Activated effector memory CD4-positive, alpha-beta T cell treated with Interleukin-2 at 50 U/mL for 16 hours (primary cell): ENCODE measurements at regions not wholly inside any gene's neighbourhood (a gene's known extent, or its start where the extent isn't known, plus 50 kb on each side); places are given as distances from the start of the nearest gene placed in this dataset.

Experiments
- DNase-seq: peaks from one replicate; pipeline ENCODE4 v3.0.0-alpha.2; 2020

DNA sequence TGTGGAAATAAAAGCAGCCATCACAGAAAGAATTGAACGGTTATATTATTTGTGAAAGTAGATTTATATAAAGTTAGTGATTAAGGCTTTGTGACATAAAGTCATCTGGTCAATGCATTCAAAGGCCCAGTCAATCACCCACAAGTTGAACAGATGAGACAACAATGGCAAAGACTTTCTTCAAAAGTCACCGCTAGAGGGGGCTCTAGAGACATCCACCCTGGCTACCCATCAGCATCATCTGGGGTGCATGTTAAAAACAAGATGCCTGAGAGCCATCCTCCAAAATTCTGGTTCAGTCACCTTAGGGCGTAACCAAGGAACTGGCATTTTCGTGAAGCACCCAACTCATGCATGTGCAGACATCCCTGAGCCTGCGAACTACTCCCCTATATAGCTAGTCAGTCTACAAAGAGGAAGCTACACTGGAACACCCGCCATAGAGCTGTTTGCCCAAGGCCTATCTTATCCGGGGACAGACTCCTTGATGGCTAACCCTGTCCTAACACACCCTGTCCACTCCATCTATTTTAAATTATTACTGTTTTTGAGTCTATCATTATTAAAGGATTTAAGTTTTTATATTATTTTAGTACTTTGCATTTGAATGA lies 970.5 kb downstream of the UQCRFS1 start:
- DNase-seq: no peak

DNA sequence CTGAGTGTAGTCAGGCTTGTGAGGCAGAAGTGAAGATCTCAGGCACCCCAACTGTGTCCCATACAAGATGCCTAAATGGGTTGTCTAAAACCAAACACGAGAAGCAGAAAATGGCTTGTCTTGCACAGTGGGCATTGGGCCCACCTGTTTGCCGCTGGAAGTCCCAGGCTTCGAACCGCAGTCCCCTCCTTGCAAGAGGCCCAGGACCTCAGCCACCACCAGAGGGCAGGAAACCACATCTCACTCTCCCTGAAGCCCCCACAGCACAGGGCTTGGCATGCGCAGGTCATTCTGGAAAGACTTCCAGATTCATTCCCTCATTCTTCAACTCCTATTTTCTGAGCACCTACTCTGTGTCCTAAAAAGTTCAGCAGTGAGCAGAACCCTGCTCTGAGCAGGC lies 973.7 kb downstream of the UQCRFS1 start:
- no peak for DNase-seq

DNA sequence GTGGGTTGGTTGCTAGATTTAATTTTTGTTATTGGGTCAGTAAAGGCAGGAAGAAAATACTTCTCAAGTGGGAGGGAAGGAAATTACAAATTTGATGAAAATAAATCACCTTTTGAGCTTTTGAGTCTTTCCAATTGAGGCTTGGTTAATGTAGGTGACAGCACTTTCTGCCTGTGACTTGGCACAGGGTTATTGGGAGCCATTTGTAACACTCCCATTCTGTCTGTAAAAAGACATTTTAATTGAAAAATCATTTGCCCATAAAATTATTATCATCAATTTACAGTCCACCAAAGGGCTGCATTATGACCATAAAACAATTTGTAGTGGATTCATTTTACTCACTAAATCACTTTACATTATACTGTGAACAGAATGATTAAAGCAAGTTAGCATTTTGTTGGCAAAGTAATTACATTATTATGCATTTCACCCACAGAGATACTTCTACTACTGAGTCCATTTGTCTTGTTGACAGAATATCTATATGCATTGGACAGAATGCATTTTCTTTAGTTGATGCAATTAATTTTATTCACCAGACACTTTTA lies 974.6 kb downstream of the UQCRFS1 start:
- no peak for DNase-seq

DNA sequence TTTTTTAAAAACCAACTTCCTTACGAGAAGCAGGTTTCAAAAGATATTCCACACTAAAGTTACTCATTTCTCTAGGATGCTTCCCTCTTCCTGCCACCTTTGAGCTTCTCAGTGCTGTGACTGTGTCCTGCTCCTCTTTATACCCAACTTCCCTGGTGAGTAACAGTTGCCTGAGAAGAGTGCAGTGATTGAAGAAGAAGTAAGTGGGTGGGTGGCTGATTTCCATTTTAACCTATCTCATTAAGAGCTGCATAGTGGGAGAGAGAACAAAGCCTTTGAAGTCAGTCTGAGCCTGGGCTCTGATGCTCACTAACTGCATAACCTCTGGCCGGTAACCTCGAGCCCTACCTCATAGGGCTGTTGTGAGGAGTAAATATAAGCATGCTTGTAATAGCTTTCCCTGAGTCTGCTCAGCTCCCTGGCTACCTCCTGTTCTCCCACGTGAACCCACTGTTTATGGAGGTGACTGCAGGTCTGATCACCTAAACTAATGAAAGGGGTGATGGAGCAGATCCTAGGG lies 977.3 kb downstream of the UQCRFS1 start:
- DNase-seq: no peak

DNA sequence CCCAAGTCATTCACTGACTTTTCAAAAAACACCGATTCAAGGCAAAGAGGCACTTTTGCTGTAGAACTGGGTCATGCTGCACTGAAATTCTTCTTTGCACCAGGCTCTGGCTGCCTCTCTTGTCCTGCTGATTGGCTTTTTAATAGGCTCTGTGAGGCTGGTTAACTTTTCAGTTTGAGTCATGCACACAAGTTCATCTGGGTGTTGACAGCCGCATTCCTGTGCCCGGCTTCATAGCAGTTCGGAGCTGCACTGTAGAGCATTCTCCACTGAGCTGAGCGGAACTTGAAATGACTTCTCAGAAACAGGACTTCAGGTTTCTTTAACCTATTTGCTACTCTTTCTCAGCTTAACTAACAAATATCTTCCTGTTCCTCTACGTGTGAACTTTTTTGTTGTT lies 978.3 kb downstream of the UQCRFS1 start:
- no peak for DNase-seq

DNA sequence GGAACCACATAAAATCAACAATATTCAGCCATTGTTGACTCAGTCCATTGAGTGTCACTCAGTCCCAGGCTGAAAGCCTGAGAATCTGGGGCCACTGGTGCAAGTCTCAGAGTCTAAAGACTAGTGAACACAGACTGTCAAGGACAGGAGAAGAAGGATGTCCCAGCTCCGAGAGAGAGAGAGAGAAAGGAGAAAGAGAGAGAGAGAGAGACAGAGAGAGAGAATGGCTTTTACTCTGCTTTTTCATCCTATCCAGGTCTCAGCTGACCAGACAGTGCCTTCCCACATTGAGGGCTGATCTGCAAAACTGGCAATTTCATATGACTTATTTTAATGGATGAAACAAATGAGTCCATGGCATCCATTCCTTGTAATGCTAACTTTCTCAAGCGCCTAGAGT lies 984.1 kb downstream of the UQCRFS1 start:
- no peak for DNase-seq

DNA sequence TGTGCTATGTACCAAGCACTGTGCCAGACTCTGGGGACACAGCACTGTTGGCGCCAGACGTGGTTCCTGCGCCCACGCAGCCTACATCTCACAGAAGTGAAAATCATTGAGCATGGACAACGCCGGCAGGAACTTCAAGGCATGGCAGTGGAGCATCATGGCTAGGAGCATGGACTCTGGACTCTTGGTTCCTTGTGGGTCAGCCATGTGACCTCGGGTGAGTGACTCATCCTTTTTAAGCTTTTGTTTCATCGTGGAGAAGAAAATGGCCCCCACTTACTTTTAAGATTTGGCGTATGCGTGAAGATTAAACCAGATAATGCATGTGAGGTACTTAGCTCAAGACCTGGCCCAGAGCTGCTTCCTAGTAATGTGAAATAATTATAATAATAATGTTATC lies 988.5 kb downstream of the UQCRFS1 start:
- no peak for DNase-seq

DNA sequence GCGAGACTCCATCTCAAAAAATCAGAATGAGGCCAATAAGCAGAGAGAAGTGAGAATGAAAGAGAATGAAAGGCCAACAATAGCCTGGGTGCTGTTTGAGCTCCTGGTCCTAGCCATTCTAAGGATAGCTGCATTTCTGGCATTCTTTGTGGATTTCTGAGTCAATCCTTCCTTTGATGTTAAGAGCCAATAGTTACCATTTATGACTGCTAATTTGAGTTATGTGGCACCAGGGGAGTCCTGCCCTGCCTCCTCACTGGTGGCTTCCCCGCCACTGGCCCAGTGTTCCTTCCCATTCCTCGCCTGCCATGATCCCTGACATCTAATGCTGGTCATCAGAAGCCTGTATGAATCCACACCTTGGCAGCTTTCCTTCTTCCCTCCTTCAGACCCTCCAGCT lies 991.2 kb downstream of the UQCRFS1 start:
- no peak for DNase-seq

DNA sequence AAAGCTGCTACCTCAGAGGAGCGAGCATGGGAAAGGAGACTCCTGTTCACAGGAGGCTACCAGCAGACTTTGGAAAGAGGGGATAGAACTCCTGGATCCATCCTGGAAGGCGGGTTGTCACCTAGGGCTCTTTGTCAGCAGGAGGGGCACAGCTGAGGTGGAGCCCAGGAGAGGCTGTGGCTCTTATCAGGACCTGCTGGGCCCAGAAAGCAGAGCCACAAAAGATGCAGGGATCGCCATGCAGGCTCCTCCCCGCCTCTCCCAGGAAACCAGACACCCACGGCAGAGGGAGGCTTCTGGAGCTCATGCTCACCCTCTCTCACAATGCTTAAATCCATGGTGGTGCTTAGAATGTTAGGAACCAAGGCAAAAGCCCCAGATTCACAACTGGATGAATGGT lies 994.2 kb downstream of the UQCRFS1 start:
- no peak for DNase-seq

DNA sequence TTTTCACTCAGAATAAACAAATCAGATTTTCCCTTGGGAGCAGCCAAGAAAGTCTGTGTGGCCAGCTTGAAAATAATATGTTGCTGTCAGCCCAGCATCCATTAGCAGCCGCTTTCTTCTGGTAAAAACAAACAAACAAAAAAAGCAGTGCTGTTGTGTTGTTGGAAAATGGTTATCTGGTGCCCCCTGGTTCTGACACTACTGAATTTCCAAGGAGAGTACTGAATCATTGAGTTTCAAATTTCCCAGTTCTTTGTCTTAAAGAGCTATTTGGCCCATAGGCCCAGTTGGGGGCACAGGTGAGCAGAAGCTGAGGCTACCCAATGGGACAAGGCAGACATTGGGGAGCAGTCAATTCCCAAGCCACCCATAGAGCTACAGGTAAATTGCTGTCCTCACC lies 995.9 kb downstream of the UQCRFS1 start:
- DNase-seq: no peak

DNA sequence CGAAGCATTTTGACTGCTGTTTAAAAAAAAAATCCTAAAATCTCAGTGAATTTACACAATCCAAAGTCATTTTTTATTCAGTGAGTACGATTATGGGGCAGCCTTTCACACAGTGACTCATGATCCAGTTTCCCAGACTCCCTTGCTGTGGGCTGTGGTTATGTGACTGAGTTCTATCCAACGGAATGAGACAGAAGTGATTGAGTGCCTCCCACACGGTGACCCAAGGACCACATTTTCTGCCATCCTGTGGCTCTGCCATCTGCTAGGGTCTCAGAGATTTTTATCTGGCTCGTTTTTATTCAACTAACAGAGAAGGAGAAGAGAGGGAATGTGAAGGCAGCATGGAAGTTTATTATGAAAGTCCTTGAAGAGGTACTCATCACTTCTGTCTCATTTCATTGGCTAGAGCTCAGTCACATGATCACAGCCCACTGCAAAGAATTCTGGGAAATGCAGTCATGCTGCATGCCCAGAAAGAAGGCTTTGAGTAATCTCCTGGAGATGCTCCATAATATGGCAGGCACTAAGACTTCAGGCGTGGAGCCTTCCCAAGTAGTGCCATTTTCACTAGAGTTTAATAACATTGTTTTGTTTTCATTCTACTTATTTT lies 999.4 kb downstream of the UQCRFS1 start:
- DNase-seq: no peak

DNA sequence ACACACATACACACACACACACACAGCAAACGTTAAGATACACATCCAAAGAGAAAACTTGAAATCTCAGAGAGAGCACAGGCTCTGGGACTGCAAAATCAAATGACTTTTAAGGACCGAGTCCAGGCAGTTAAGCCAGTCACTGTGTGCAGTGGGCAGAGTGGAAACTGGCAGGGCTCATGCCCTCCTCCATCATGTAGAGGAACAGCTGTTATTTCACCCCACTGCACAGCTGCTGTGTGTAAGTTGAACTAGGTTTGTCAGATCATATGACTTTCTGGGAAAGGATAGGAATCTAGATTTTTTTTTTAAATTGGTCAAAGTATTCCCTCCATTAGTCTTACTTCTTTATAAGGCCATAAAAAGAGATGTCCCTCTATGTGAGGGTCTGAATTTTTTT lies 1002.1 kb downstream of the UQCRFS1 start:
- DNase-seq: no peak

DNA sequence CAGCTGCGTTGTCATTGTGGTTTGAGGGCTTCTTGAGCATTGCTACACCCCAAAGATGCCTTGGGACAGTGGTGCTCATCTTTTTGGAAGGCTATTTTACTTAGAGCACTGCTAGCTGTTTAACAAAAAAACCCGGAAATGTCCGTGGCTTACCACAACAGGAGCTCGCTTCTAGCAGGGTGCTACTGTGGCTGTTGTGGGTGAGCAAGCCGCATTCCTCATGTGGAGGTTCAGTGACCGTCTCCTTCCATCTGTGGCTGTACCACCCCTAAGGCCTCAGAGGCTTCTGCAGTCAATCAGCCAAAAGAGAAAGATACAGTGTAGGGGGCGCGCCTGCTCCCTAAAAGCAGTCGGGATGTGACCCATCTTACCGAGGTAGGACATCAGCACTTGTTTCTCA lies 1004.2 kb downstream of the UQCRFS1 start:
- no peak for DNase-seq

DNA sequence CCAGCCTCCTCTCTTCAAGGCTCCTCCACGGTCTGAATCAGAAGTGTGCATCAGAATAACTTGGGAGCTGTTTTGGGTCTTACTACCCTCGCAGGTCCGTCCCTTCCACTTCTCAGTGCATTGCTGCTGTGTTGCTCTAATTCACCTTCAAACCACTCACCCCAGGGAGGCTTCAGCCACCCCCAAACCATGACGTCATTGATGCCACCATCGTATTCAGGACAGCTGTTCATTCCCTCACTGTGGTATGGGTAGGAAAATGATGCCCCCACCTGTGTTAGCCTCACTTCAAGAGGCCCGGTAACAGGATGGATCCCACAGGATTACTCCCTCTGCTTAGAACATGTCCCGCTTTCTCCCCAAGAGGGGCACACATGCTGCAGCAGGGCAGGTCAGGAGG lies 1005.7 kb downstream of the UQCRFS1 start:
- no peak for DNase-seq

DNA sequence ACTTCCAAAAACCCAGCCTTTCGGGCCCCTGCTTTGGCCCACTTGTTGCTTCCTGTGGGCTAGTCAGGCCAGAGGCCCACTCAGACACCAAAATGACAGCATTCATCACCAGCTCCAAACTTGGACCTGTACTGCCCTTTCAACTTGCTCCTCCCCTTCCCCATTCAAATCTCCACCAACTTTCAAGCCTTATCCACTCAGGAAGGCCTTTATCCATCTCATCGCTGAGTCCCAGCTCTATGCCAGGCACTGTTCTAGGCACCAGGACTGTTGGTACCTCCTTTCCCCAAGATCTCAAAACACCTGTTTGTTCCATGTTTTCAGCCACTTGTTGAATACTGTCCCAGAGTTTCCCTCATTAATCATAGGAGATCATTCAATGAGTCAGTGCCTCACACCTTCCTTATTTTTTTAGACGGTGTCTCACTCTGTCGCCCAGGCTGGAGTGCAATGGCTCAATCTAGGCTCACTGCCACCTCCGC lies 1011.4 kb downstream of the UQCRFS1 start:
- DNase-seq: no peak

DNA sequence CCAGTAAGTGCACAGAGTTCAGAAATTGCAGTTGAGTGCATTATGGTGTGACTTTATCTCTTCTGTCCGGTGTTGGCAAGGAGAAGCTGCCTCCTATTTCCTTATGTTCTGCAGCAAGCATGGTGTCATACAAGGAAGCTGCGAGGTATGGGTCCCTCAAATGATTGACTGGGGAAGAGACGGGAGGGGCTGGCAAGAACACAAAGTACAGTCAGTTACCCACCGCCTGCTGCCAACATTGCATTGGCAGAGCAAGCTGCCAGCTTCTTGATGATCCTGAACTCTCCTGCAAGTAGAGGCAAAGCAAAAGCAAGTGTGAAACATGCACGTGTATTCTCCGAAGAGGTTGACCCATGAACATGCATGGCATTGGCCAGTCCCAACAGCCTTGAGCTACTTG lies 1013.6 kb downstream of the UQCRFS1 start:
- no peak for DNase-seq

DNA sequence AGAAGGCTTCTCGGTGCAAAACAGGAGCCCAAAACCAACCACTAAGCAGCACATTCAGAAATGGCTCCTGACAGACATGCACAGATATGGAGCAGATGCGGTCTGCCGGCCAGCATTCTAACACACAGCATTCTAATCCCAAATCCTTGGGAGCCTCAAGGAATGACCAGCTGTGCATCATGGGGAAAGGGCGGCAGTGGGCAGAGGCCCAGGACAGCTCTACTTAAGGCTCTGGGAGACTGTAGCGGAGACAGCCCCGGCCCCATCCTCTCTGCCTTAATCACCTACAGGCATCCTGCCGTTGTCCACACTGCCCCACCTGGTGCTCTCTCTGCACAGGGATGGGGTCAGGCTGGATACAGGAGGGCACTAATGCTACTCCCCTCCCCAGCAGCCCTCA lies 1016.0 kb downstream of the UQCRFS1 start:
- DNase-seq: no peak

DNA sequence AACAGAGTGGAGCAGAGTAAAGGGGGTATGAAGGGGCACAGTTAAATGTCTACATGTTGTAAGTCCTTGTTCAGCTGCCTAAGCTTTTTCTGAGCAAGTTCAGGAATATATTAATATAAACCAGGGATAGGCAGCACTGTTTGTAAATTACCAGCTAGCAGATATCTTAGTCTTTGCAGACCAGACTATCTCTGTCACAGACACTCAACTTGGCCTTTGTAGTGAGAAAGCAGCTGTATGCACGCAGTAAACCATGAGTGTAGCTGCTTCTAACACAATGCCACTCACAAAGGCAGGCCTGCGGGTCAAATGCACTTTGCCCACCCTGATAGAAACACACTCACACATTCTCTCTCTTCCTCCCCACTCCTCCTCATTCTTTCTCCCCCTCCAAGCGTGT lies 1016.9 kb downstream of the UQCRFS1 start:
- no peak for DNase-seq

DNA sequence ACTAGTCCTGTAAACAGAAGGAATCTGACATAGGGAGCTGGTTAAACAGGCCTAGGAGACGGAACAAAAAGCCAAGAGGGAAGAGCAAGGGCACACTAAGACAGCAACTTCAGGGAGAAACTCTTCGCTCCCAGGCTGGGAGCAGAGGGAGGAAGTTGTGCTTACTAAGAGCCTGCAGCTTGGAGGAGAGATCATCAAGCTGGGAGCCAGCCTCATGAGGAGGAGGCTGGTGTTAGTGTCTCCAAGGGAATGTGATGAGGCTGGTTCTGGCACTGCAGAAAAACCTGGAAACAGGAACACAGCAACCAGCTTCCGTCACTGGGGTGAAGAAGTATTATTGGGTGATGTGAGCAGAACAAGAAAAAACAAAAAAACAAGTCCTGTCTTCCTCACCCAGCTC lies 1027.3 kb downstream of the UQCRFS1 start:
- DNase-seq: no peak

DNA sequence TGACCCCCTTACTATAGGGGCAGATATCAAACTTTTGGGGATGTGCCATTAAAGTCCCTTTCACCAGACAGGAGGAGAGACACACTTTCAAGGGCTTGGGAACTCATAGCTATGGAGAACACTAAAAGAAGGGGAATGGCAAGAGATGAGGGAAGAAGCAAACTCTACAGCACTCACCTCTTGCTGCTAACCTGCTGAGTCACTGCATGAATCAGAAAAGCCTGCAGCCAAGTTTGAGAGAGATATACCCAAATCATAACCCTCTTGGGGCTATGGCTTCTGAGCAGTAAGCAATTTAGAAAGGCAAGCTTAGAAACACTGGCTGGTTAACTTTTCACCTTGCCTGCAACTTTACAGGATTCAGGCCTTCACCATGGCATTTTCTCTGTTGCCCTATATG lies 1028.0 kb downstream of the UQCRFS1 start:
- DNase-seq: no peak

DNA sequence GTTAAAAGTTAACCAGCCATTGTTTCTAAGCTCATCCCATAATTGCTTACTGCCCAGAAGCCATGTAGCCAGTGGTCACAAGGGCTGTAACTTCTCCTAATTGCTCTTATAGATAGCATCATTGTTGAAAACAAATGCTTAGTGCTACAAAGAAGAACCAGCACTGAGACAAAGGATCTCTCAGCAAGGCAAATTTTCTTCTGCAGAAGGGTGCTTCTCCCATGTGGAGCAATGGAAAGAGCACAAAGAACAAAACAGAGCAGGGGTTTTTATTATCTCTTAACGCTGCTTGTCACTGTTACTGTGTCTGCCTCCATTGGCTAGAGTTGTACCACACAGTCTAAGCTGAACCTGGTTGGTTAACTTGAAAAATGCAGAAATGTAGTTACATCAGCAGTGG lies 1036.8 kb downstream of the UQCRFS1 start:
- no peak for DNase-seq

DNA sequence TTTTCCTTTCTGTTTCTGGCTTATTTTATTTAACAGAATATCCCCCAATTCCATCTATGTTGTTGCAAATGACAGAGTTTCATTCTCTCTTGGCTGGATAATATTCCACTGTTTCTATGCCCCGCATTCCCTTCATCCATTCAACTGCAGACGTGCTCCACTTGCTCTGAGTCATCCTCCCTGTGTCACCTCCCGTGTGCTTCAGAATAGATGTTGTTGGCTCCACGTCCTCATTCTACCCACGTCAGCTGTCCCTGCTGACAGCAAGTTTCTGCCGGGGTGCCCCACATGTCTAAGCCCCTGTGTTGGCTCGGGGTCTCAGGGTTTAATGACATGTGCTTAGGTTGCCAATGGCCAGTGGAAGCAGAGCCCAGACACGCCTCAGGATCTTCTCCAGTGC lies 1041.0 kb downstream of the UQCRFS1 start:
- DNase-seq: no peak

DNA sequence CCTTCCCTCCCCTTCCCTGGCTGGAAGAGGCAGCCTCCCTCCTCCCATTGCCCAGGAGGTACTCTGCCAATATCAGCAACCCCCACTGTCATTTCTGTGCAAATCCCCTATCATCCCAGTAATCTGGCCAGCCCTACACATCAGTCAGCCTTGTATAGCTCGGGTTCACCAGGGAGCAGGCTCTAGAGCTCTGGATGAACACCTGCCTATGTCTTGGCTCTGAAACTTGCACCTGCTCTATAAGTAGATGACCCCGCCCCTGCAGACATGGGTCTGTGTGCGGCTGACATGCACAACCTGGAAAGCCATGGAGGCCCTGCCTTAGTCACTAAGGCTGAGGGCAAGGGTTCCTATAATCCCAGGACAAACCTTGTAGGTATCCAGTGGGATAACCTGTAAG lies 1042.9 kb downstream of the UQCRFS1 start:
- no peak for DNase-seq

DNA sequence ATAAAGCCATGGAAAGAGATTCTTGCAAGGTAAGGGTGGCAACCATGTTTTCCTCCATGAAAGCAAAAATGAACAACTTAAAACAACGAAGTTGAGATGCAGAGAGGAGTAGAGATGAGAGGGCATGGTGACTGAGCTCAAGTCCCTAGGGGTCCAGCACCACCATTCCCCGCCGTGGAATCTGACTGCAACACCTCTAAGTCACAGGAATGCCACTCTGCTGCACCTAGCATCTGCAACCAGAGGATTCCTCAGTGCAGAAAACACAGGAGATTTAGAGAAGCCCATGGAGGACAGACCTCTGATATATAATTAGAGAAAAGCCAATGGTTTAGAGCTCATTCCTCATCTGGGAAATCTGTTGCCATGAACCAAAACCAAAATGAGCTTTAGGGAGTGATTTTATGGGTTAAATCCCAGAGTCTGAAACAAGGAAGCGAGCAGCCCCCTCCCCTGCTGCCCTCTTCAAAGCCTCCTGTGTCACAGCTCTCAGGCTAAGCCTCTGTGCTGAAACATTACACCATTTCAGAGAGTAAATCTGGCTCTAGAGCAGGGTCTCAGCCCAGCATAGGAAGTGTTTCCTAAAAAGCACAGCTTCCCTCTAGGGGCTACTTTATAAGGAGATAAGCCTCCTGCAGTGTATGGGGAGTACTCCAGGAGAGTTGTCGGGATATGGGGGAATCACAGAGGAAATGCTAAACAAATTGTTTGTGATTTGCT lies 1043.6 kb downstream of the UQCRFS1 start:
- no peak for DNase-seq
